GM12864 (cell line): ENCODE measurements at regions not wholly inside any gene's neighbourhood (a gene's known extent, or its start where the extent isn't known, plus 50 kb on each side); places are given as distances from the start of the nearest gene placed in this dataset.
"Not testable (repeated sequence)": the region's sequence is repeated elsewhere in the genome, so short reads cannot be mapped to it uniquely, and the experiment has no call there.

ENCODE experiments used
- DNase-seq: peaks from one replicate; pipeline ENCODE4 v3.0.0-alpha.2; 2011; ENCODE audit warnings: low read depth
- H3K4me3 ChIP-seq: 2 replicates; pipeline ENCODE4 v1.5.1; 2011; ENCODE audit warnings: mild to moderate bottlenecking, low read depth, low read length, control low read depth
- CTCF ChIP-seq: IDR thresholded peaks from 2 replicates; pipeline ENCODE4 v1.5.1; 2011; ENCODE audit warnings: low read depth, mild to moderate bottlenecking, moderate library complexity, low read length, control low read depth, inconsistent platforms; ENCODE audit errors: missing control alignments

- H3K4me3 ChIP-seq, result no peak overlapping the region
- no peak for DNase-seq
- TF ChIP-seq CTCF, result no peak
Measured at GRCh38 chr10:83753490-83753889, 385.8 kb upstream of the GHITM start.

GRCh38 chr10:83754857-83755256 lies 384.5 kb upstream of the GHITM start:
- H3K4me3 ChIP-seq, result no peak overlapping the region
- TF ChIP-seq CTCF, result no peak
- DNase-seq, result no peak

- TF ChIP-seq CTCF, result no peak
- no peak overlapping the region for H3K4me3 ChIP-seq
- DNase-seq, result no peak
Measured at GRCh38 chr10:83760142-83760541, 379.2 kb upstream of the GHITM start.

GRCh38 chr10:83764666-83765065 lies 374.6 kb upstream of the GHITM start:
- no peak overlapping the region for H3K4me3 ChIP-seq
- TF ChIP-seq CTCF, result no peak

GRCh38 chr10:83765731-83766130 lies 373.6 kb upstream of the GHITM start:
- no peak for TF ChIP-seq CTCF
- no peak for DNase-seq
- no peak overlapping the region for H3K4me3 ChIP-seq

More at GRCh38 chr10:83764666-83765065, 374.6 kb upstream of the GHITM start:
- no peak for DNase-seq

- DNase-seq, result no peak
- TF ChIP-seq CTCF, result no peak
- no peak overlapping the region for H3K4me3 ChIP-seq
Measured at GRCh38 chr10:83769281-83769820, 370.0 kb upstream of the GHITM start.

GRCh38 chr10:83786701-83787100 lies 352.6 kb upstream of the GHITM start:
- not testable (repeated sequence) for DNase-seq, H3K4me3 ChIP-seq

- no peak for DNase-seq
- no peak overlapping the region for H3K4me3 ChIP-seq
- TF ChIP-seq CTCF, result no peak
Measured at GRCh38 chr10:83801983-83802382, 337.3 kb upstream of the GHITM start.
